Lower leg skin (tissue), 3 donors: ENCODE measurements at regions not wholly inside any gene's neighbourhood (a gene's known extent, or its start where the extent isn't known, plus 50 kb on each side); places are given as distances from the start of the nearest gene placed in this dataset.
"Not testable (repeated sequence)": the region's sequence is repeated elsewhere in the genome, so short reads cannot be mapped to it uniquely, and the experiment has no call there.

ENCODE experiments used
- CTCF ChIP-seq, 3 donors: fragments of 450-650 bp; IDR thresholded peaks; one replicate each; pipeline ENCODE4 v1.5.1; 2016; ENCODE audit warnings: antibody characterized with exemption in 3 of 3, mild to moderate bottlenecking in 3 of 3, moderate library complexity in 2 of 3
- POLR2A ChIP-seq, 2 donors: fragments of 450-650 bp; IDR thresholded peaks; one replicate each; pipeline ENCODE4 v1.6.1; 2016 to 2017; ENCODE audit warnings: antibody characterized with exemption in 2 of 2, mild to moderate bottlenecking in 1 of 2, moderate library complexity in 1 of 2

- TF ChIP-seq CTCF, POLR2A (IDR thresholded peaks at IDR 0.05): not testable (repeated sequence)
These were observed 230.6 kb upstream of the ETAA1 start for GRCh38 chr2:67166511-67166910.
